HG03565 (cell line): ENCODE measurements at regions not wholly inside any gene's neighbourhood (a gene's known extent, or its start where the extent isn't known, plus 50 kb on each side); places are given as distances from the start of the nearest gene placed in this dataset.
"Not testable (repeated sequence)": the region's sequence is repeated elsewhere in the genome, so short reads cannot be mapped to it uniquely, and the experiment has no call there.

Experiments used
- ATAC-seq: cut with Tn5 transposase; IDR thresholded peaks from one replicate; pipeline ENCODE4 v1.9.1; 2021; ENCODE audit warnings: mild to moderate bottlenecking, moderate library complexity; ENCODE audit not compliant: unreplicated experiment

DNA sequence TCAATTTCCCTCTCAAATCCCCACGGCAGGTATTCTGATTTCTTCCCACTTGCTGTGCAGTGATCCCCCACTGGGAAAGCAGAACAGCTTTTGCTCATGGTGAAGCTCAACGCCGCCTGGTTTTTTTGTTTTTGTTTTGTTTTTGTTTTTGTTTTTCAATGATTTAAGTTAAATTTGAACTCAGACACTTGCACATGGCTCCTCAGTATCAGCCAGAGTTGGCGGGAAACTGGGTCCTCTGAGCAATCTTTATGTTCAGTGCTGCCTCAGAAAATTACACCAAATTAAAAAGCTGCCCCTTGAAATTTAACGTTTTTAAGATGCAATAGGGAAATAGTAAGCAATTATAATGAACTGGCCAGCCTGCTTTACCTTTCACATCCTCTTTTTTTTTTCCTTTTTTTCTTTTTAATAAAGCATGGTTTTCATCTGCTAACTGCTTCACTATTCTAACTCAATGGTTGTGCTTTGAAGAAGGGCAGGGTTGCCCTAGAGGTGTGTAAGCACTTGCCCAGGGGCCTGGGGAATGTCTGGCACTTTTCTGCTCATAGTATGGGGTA is 277.0 kb upstream of the HNRNPA3 start:
- ATAC-seq, result no peak

DNA sequence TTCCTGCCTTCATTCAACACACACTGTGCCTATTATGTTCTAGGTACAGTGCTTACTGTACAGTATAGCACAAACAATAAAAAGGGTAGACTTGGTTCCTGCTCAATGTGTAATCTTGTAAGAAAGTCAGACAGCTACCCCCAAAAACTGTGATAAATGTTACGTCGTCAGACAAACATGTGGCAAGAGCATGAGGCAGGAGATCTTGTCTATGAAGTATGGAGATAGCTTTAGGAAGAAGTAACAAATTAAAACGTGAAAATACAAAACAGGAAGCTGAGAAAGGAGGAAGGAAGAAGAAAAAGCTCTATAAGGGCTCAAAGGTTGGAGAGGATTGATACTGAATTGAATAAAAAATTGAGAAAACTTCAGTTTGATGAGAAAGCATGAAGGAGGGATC is 276.2 kb upstream of the HNRNPA3 start:
- no peak for ATAC-seq

DNA sequence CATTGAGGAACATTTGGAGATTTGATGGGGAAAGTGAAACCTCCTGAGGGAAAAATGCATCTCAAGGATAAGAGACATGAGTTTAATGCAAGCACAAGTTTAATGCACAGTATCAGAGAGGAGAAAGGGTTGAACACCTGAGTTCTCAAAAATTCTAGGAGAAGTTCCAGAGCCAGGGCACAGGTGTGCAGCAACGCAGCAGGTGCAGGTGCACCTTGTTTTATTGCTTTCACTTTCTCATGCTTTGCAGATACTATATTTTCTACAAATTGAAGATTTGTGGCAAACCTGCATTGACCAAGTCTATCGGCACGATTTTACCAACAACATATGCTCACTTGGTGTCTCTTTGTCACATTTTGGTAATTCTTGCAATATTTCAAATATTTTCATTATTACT is 267.6 kb upstream of the HNRNPA3 start:
- no peak for ATAC-seq

DNA sequence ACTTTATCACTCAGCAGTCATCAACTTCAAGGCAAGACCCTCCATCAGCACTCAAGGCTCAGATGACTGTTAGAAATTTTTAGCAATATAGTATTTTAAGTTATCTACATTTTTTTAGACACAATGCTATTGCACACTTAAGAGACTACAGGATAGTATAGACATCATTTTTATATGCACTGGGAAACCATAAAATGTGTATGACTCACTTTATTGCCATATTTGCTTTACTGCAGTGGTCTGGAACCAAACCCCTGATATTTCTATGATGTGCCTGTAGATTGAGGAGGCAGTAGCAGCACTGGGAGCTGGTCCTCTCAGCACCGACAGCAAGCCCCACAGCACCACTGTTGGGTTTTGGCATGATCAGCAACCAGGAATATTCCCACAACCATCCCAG is 264.8 kb upstream of the HNRNPA3 start:
- no peak for ATAC-seq

DNA sequence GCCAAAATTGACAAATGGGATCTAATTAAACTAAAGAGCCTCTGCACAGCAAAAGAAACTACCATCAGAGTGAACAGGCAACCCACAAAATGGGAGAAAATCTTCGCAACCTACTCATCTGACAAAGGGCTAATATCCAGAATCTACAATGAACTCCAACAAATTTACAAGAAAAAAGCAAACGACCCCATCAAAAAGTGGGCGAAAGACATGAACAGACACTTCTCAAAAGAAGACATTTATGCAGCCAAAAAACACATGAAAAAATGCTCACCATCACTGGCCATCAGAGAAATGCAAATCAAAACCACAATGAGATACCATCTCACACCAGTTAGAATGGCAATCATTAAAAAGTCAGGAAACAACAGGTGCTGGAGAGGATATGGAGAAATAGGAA is 261.4 kb upstream of the HNRNPA3 start:
- not testable (repeated sequence) for ATAC-seq

DNA sequence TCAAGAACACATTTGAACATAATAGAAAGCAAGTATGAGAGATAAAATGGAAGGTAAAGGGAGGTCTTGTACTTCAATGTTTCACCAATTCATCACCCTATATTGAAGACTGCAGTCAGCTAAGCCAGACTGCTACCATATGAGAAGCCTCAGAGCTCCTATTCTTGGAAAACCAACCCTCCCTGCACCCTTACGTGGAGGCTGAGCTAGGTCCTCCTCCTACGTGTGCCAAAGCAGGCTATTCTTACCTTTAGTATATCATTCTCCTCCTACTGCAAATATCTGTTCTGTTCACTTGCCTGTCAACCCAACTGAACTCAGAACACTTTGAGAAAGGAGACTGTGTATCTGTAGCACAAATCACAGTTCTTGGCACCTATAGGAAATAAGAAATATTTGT is 255.8 kb upstream of the HNRNPA3 start:
- ATAC-seq, result no peak

DNA sequence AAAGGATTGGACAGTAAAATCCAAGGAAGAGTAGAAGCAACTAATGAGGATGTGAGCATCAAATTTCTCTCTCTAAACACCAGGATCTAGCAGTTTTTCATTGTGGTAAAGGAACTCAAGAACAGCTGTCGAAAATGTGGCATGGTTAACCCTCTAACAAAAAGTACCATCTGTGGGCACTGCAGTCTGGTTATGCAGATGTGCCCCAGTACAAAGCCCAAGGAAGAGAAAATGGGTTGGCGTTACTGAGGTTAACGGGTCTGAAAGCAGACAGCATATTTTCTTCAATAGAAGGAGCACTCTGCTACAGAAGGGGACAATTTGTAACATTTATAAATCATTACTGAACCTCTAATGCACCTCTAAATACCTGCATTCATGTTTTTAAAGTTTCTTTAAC is 253.0 kb upstream of the HNRNPA3 start:
- ATAC-seq, result no peak

DNA sequence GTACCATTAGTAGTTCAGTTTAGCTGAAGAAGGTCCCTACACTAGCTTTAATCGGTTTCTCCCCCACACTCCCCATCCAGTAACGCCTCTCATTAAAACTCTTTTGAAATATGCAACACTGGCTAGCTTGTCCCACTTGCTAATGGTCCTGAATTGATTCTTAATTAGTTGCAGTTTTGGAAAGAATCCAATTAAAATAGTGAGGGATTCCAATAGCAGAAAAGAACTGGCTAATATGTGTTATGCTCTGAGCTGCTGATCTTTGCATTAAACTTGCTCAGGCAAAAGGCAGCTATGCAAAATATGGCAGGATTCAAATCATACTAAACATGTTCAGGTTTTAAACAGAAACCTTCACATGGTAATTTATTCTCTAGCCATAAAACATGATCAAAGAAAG is 252.5 kb upstream of the HNRNPA3 start:
- no peak for ATAC-seq

DNA sequence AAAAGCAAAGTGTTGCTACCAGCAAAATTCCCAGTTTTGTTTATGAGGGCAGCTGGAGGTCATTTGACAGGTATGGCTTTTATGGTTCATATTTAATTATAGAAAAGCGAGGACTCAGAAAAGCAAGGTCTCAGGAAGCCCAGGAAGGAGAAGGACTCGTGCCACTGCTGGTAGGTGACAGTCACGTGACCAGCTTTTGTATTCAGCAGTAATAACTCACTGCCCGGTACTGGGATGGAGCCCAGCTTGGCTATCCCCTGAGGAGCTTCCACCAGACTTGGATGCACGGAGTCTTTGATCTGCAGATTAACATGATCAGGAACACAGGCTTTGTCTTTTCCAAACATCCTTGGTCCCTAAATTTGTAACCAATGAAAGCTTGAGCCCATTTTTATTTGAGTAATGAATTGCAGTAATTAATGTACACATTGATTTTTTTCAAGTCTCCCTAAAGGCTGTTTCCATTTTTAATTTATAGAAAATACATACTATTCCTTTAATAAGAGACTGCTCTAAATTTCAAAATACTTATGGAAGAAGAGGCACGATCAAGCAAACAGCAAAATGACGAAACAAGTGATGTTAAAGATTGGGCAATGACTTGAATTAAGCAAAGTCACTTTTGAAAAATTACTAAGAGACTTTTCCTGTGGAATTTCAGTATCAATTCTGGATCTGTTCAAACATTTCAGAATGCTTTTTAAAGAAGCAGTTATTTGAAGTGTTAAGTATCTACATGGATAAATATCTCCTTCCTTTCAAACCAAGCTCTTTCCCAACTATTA is 251.7 kb upstream of the HNRNPA3 start:
- ATAC-seq, result no peak

DNA sequence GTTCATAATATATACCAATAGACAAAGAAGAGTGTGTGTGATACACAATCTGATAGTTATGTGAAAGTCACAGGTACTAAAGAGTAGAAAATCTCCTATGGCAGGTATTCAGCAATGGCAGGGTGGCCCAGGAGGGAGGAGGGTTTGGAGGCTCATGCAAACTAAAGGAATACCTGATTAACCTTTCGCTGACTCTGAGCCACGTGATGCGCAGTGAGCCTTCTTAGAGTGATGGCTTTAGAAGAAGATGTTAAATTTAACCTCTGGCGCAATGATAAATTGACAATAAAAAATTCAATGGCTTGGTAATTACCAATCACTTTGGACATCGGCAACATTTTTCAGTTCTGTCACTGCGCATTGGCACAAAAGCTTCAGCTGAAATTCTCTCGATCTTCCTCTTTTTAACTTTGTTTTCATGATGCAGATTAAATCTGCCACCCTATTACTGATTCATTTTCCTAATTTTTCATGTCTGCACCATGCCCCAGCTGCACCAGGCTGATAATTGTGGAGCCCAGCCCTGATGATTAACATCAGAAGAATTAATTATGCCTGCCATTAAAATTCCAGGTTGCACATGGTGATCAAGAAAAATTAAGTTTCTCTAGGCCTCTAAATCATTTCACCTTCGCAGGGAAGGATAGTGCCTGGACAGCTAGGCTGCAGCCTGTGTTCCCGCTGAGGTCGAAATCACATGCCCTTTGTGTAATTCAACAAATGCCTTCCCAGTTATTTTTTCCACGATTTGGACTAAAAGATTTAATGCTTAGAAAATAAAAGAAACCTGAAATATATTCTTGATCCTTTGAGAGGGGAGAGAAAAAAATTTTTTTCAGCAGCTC is 250.6 kb upstream of the HNRNPA3 start:
- ATAC-seq, result no peak

DNA sequence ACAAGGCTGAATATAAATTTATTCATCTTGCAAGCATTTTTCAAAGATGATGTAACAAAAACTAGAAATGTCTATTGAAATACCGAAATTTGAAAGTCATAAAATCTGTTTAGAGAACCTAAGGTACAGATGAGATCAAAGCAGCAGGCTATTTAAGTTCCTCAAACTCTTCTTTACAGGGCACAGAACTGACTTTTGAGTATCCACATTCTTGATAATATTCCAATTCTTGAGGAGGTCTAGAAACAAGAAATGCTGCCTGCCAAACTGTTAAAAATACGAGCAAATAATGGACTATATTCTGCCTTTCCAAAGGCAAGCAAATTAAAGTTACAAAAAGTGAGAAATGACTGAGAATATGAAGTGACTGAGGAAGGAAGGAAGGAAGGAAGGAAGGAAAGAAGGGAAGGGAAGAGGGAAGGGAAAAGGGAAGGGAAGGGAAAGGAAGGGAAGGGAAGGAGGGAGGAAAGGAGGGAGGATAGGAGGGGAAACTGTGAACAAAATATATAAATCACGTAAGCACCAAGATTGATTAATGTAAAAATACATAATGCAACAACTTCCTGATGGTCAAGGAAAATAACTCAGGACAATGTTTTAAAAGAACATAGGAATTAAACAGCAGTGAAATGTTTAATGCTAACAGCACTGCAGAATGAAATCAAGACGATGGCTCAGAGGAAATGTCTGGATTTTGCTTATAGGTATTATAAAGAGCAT is 248.9 kb upstream of the HNRNPA3 start:
- ATAC-seq, result no peak

DNA sequence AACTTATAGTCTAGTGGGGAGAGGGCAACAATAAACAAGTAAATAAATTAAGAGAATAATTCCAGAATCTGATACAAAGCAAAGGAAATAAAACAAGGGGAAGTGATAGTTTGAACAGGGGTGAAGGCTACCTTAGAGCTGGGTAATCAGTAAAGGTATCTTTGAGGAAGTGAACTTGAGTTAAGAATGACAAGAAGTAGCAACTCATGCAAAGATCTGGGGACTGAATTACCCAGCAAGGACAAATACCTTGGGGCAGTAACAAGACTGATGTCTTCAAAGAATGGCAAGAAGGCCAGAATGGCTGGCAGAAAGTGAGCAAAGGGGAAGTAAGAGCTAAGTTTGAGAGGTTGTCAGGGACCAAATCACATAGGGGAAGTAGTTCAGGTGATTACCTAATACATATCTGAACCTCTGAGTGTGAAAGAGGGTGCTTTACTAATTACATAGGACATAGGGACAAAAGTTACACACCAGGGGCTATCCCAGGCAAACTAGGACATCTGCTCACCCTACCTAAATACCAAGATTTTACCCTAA is 244.6 kb upstream of the HNRNPA3 start:
- no peak for ATAC-seq

DNA sequence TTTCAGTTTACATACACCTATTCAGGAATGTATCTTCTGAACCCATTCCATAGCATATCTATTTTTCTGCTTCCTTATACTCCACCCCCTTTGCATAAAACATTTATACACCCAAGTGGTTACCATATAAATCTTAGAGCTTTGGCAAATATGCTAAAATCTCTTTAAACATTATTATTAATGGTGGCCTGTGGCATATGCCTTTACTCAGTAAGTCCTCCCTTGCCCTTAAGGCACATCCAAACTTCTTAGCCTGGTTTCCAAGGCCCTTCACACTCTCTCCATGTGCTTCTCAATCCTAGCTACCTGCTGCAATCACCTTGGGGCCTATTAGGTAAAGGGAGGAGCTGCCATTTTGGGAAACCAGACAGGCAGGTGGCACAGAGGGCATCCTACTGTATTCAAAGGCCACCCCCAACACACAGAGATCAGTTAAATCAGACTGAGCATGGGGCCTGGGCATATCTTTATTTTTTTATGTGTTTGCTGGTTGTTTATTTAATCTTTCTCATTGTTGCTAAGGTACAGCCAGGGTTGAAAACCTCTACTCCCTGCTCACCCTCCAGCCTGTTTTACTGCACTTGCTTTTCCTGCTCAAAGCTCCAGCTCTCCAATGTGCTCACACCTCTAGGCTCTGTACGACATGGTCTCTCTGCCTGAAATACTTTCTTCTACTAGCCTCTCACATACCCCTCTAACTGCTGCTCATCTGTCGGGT is 242.8 kb upstream of the HNRNPA3 start:
- ATAC-seq, result no peak

DNA sequence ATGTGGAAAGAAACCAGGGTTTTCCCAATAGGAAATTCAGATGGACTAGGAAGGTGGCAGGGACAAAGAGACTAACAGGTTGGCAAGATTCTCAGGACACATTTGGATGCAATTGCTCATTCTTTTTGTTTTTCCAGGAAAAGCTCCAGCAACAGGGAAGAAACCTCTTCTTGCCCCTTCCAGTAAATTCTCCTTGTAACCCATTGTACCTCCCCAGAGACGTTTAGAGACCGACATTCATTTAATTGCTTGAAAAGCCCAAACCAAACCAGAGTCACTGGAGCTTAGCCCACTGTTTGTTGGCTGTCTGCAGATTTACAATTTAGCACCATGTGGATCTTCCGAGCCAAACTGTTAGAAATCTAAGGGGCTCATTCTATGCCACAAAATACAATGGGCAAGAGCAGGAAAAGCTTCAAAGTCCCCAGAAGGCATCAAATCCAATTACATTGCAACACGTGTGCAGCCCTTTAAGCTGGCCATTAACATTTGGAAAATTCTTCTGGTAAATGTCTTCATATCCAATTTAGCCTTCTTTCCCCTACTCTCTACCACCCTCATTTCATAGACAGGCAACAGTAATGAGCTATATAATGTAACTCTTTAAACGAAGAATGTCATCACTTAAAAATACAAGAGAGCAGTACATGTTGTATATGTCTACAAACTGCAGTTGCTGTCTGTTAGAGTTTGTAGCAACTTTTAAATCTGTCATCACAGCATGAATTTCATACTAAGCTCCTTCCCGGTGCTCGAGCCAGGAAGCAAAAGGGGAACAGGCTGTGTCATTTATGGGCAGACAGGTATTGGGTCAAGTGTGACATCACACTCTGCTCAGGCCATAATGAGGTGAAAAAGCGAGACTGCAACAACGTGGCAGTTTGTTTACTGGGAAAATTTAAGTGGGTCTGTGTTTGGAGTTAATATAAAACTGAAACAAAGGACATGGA is 235.6 kb upstream of the HNRNPA3 start:
- ATAC-seq, result no peak

DNA sequence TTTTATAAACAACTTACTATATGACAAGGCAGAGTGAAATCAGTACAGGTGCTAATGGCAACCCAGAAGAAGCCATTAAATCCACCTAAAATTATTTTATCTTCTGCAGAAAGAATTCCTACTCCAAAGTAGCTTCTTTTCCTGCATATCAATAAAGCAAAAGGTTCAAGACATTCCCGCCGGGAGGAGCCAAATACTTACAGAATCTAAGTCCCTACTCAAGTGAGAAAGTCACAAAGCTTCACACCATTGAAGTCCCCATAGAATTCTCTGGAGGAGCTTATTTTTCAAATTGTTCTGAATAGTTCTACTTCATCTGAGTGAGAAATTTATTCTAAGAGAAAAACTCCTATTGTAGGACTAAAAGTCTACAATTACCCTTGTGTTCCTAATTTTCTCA is 233.7 kb upstream of the HNRNPA3 start:
- ATAC-seq, result no peak

DNA sequence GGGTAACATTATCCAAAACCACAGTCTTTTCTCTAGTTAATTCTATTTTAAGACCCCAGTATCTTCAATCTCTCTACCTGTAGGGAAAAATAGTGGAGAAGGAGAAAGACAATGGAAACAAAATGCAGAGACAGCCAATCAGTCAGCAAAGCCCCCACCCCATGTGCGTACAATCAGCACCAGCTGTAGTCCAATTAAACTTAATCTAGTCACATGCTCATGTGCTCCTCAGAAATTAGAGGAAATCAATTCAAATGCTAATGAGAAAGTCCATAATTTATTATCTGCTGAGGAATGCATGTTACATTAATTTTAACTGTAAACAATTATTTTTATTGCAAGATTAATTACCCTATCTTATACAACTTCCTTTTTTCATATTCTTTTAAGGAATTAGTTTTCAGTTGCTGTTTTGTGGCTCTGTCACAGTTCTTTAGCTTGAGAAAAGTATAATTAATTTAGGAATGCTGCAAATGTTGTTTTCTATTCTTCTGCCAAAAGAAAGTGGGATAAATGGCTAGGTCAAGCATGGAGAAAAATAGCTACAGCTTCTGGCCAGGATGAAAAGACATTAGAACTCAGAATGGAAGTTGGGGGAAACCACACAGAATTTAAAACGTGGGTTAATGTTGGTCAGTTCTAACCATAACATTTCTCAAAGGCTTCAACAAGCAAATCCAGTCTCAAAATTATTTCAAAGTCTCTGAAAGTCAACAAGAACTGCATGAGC is 232.4 kb upstream of the HNRNPA3 start:
- no peak for ATAC-seq

DNA sequence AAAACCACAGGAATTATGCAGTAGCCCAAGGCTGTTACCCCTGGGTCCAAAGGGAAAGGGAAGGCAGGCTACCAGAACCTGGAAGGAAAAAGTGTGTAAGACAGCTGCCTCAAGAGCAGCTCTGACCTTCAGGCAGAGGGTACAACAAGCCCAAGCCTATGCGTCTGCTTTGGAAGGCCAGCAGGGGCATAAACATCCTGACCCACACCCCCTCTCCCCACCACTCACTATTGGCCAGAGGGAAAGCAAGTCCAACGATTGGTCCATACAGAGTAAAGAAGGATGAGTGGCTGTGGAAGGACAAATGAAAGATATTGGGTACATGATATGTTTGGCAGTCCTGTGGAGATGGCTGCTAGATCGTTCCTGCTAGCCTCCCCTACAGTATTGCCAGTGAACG is 227.6 kb upstream of the HNRNPA3 start:
- no peak for ATAC-seq

DNA sequence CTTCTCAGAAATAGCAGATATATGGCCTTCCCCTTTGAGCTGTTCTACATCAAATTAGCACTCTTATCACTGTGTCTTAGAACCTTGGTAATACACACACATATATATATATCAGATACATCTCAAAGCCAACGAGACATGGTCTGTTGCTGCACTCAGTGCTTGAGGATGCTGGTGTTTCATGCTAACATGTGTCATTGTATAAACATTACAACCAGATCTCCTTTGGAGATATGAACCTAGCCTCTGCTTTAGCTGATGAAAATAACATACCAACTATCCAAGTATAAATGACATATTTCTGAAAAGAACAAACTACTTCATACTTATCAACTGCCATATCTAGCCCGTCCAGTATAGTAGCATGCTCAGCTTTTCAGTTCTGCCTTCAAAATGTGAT is 226.7 kb upstream of the HNRNPA3 start:
- no peak for ATAC-seq

DNA sequence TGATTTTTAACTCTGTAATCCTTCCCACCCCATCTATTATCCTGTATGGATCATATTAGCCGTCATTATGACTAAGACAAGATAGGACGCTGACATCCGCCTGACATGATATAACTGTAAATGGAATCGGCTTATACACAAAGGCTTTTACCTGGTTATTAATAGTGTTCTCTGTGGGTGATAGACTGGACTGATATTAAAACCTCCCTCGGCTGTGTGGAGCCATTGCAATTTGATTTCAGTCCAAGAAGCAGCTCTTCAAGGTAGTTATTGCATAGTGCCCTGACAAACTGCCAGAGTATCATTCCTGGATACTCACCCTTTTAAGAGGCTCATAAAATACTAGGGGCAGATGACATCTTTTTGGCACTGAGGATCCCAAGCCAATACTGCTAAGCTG is 226.1 kb upstream of the HNRNPA3 start:
- no peak for ATAC-seq
